ENCODE measurements at regions not wholly inside any gene's neighbourhood (a gene's known extent, or its start where the extent isn't known, plus 50 kb on each side); places are given as distances from the start of the nearest gene placed in this dataset.
"Not testable (repeated sequence)": the region's sequence is repeated elsewhere in the genome, so short reads cannot be mapped to it uniquely, and the experiment has no call there.

GRCh38 chr1:224554620-224555259 is 61.4 kb upstream of the CNIH3 start:
- no peak overlapping the region for H3K4me3 ChIP-seq (ENCODE audit: low read depth, low read length)
- TF ChIP-seq CTCF (IDR thresholded peaks at IDR 0.05; ENCODE audit: insufficient read depth, low read depth, low read length), result no peak
- peak; percentile 26 for DNase-seq (ENCODE audit: low read depth)

GRCh38 chr1:224558904-224559303 is 57.2 kb upstream of the CNIH3 start:
- TF ChIP-seq CTCF (IDR thresholded peaks at IDR 0.05; ENCODE audit: insufficient read depth, low read depth, low read length), result no peak
- DNase-seq (ENCODE audit: low read depth), result no peak
- no peak overlapping the region for H3K4me3 ChIP-seq (ENCODE audit: low read depth, low read length)

DNA sequence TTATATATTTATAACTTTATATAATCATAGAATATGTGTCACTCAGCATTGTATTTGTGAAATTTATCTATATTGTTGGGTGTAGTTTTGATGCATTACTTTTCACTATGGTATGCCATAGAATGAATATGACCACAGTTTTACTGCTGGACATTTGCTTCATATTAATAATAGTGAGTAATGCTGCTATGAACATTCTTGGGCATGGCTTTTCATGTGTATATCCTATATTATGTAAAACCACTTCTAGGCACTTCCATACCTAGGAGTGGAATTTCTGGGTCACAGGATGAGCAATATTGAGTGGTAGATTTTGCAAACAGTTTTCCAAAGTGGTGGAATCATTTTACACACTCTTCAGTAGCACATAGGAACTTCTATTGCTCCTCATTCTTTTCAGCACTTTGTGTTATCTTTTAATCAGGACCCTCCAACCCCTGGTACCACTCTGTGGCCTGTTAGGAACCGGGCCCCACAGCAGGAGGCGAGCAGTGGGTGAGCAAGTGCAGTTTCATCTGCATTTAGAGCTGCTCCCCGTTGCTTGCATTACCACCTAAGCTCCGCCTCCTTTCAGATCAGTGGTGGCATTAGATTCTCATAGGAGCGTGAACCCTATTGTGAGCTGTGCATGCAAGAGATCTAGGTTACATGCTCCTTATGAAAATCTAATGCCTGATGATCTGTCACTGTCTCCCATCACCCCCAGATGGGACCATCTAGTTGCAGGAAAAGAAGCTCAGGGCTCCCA is 56.0 kb upstream of the CNIH3 start:
- TF ChIP-seq CTCF (IDR thresholded peaks at IDR 0.05; ENCODE audit: insufficient read depth, low read depth, low read length), result no peak
- DNase-seq (ENCODE audit: low read depth), result no peak
- H3K4me3 ChIP-seq (ENCODE audit: low read depth, low read length), result no peak overlapping the region

DNA sequence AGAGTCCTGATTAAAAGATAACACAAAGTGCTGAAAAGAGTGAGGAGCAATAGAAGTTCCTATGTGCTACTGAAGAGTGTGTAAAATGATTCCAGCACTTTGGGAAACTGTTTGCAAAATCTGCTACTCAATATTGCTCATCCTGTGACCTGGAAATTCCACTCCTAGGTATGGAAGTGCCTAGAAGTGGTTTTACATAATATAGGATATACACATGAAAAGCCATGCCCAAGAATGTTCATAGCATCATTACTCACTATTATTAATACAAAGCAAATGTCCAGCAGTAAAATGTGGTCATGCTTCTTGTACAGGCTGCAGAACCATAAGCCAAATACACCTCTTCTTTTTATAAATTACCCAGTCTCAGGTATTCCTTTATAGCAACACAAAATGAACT is 53.2 kb upstream of the CNIH3 start:
- not testable (repeated sequence) for DNase-seq (ENCODE audit: low read depth); H3K4me3 ChIP-seq (ENCODE audit: low read depth, low read length)

- no peak for TF ChIP-seq CTCF (IDR thresholded peaks at IDR 0.05; ENCODE audit: insufficient read depth, low read depth, low read length)
- DNase-seq (ENCODE audit: low read depth), result no peak
- H3K4me3 ChIP-seq (ENCODE audit: low read depth, low read length), result no peak overlapping the region
Observed at GRCh38 chr1:224563666-224564065, 52.5 kb upstream of the CNIH3 start.

DNA sequence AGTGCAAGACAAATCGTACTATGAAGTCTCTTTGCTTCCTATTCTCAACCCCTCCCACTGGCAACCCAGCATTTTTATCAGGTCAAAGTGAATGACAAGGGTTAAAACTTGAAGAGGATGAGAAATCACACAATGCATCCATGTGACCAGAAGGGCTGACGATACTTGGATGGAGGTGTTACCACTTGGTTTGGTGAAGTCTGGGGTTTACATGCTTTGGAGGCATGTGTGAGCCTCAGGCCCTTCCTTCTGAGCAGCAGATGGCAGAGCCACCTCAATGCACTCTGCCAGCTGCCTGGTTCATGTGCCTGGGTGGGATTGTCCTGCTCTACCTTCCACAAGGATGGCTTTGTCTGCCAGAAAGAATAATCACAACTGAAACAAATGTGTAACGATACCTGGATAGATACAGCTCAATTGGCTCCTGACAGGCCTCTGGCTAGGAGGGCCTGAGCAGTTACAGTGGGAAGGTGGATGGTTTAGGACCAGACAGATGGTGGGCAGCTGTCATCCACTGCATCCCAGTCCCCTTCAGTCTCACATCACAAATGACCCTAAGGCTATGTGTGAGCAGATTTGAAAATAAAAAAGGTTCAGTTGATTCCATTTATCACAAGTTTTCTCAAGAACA is 51.5 kb upstream of the CNIH3 start:
- TF ChIP-seq CTCF (IDR thresholded peaks at IDR 0.05; ENCODE audit: insufficient read depth, low read depth, low read length), result no peak
- no peak for DNase-seq (ENCODE audit: low read depth)
- no peak overlapping the region for H3K4me3 ChIP-seq (ENCODE audit: low read depth, low read length)

- peak; percentile 74 for DNase-seq (ENCODE audit: low read depth)
- TF ChIP-seq CTCF (IDR thresholded peaks at IDR 0.05; ENCODE audit: insufficient read depth, low read depth, low read length), result no peak
- H3K4me3 ChIP-seq (ENCODE audit: low read depth, low read length), result no peak overlapping the region
Observed at GRCh38 chr1:224565186-224565585, 50.9 kb upstream of the CNIH3 start.
